Lower lobe of right lung (tissue), 2 donors: ENCODE measurements at regions not wholly inside any gene's neighbourhood (a gene's known extent, or its start where the extent isn't known, plus 50 kb on each side); places are given as distances from the start of the nearest gene placed in this dataset.

Experiments used
- ATAC-seq, 2 donors: fragments of 200-7000 bp; cut with Tn5 transposase; one replicate each; pipeline ENCODE4 v1.9.1; 2020 to 2022; ENCODE audit warnings: mild to moderate bottlenecking in 2 of 2, moderate library complexity in 2 of 2
- DNase-seq: peaks from one replicate; pipeline ENCODE4 v3.0.0-alpha.2; 2020
- H3K27ac ChIP-seq: fragments of 200-600 bp; one replicate; pipeline ENCODE4 v1.8.0; 2022
- H3K27me3 ChIP-seq: fragments of 200-600 bp; one replicate; pipeline ENCODE4 v1.8.0; 2022; ENCODE audit warnings: low read depth
- H3K36me3 ChIP-seq: fragments of 200-600 bp; one replicate; pipeline ENCODE4 v1.8.0; 2022; ENCODE audit warnings: mild to moderate bottlenecking
- H3K4me1 ChIP-seq: fragments of 200-600 bp; one replicate; pipeline ENCODE4 v1.8.0; 2022
- H3K4me3 ChIP-seq: fragments of 200-600 bp; one replicate; pipeline ENCODE4 v1.8.0; 2022; ENCODE audit warnings: mild to moderate bottlenecking
- H3K9me3 ChIP-seq: fragments of 200-600 bp; one replicate; pipeline ENCODE4 v1.8.0; 2022
- intact Hi-C: fragments of 100-400 bp; cut with DNase I; formaldehyde crosslinking; loops from one replicate; pipeline ENCODE4 v1.11.0; 2022
- TF ChIP-seq, protein P1 (sequence below): fragments of 200-600 bp; IDR thresholded peaks from one replicate; pipeline ENCODE4 v1.8.0; 2022; ENCODE audit warnings: antibody characterized with exemption, mild to moderate bottlenecking
- donor health status: DM: no; HTN: yes; CAD: no; lungs with severe emphysema.

DNA sequence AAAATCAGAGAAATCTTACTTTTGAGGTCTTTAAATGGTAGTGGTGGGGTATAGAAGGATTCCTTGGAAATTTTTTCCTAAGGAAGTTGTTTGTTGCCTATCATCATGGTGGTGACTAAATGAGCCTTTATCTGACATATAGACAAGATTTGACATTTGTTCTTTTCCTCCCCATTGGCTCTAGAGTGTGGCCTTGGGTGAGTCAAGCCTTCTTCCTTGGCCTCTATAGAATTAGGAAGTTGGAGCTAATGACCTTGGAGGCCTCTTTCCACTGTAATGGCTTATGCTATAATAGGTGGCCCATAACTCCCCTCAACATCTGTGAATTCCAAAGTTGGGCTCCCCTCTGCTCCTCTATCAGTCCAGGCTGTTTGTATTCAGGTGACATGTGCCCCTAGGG, 79.1 kb upstream of the HNF1B start:
- peaks cover 7% of the 10 kb centered on the region for H3K4me1 ChIP-seq
- ATAC-seq (no peak), DNase-seq (no peak)
- TF ChIP-seq, protein P1, sequence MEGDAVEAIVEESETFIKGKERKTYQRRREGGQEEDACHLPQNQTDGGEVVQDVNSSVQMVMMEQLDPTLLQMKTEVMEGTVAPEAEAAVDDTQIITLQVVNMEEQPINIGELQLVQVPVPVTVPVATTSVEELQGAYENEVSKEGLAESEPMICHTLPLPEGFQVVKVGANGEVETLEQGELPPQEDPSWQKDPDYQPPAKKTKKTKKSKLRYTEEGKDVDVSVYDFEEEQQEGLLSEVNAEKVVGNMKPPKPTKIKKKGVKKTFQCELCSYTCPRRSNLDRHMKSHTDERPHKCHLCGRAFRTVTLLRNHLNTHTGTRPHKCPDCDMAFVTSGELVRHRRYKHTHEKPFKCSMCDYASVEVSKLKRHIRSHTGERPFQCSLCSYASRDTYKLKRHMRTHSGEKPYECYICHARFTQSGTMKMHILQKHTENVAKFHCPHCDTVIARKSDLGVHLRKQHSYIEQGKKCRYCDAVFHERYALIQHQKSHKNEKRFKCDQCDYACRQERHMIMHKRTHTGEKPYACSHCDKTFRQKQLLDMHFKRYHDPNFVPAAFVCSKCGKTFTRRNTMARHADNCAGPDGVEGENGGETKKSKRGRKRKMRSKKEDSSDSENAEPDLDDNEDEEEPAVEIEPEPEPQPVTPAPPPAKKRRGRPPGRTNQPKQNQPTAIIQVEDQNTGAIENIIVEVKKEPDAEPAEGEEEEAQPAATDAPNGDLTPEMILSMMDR = no peak
- no peaks in the 10 kb centered on the region for H3K36me3 ChIP-seq
- intact Hi-C loops = no loop called here
- no peak overlapping the region for H3K4me3 ChIP-seq
- no peaks in the 10 kb centered on the region for H3K9me3 ChIP-seq
- H3K27ac ChIP-seq = no peak overlapping the region
- H3K27me3 ChIP-seq = no peaks in the 10 kb centered on the region

GRCh38 chr17:37820995-37821713, 76.3 kb upstream of the HNF1B start:
- TF ChIP-seq, protein P1 = no peak
- H3K27me3 ChIP-seq = no peaks in the 10 kb centered on the region
- DNase-seq = no peak
- no peaks in the 10 kb centered on the region for H3K36me3 ChIP-seq
- H3K9me3 ChIP-seq = no peaks in the 10 kb centered on the region
- no peaks in the 10 kb centered on the region for H3K4me1 ChIP-seq
- no peak for ATAC-seq
- H3K4me3 ChIP-seq = no peak overlapping the region
- intact Hi-C loops = no loop called here
- no peak overlapping the region for H3K27ac ChIP-seq

DNA sequence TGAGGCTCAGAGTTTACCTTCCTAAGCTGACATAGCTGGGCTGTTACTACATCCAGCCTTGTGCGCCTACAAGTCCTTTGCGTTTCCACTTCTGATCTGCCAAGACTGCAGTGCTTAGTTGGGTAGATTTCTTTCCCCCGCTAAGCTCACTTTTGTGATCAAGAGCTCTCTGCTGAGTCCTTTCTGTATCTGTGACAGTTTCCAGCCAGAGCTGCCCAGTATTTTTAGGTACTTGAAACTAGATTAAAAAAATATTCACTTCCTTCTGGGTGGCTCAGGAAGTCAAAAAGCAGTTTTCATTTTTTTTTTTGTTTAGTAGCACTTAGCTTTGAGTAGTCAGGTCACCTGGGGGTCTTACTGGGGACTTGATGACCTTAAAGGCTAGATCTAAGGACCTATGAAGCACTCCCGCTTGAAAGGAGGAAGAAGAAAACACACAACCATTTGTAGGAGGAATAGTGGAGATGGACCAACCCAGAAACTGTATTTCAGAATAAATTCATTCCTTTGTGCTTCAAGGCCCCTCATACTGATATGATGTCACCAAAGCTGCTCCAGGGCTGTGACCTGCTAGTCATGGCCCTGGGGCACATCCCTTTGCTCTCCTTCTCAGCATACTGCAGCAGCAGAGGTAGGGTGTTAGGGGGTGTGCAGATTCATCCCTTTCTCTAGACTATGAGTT, 75.6 kb upstream of the HNF1B start:
- intact Hi-C loops = no loop called here
- peak in 1 of 2 donors; percentile 20 for ATAC-seq
- Histone ChIP-seq H3K9me3 (no peaks in the 10 kb centered on the region), H3K27me3 (no peaks in the 10 kb centered on the region), H3K4me3 (no peak overlapping the region), H3K36me3 (no peaks in the 10 kb centered on the region), H3K27ac (no peak overlapping the region), H3K4me1 (no peaks in the 10 kb centered on the region)
- TF ChIP-seq, protein P1 = no peak
- DNase-seq = no peak

DNA sequence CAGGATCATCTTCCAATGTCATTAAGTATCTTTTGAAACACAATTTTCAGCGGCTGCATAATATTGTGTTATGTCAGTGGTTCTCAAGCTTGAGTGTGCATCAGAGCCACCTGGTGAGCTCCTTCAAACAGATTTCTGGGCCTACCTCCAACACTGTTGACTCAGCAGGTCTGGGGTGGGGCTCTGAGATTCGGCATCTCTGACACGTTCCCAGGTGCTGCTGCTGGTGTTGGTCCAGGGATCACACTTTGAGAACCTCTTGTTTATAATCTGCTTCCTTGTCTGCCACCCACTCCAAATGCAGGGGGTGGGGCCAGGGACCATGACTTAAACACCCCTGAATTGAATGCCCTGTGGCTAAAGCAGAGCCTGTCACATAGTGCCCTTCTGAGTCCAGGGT, 73.8 kb upstream of the HNF1B start:
- Histone ChIP-seq H3K27me3 (no peaks in the 10 kb centered on the region), H3K4me3 (no peak overlapping the region), H3K36me3 (no peaks in the 10 kb centered on the region), H3K27ac (no peak overlapping the region), H3K9me3 (no peaks in the 10 kb centered on the region), H3K4me1 (no peaks in the 10 kb centered on the region)
- DNase-seq (peak; percentile 60), ATAC-seq (peak; percentile 88 to 93)
- intact Hi-C loops = no loop called here
- TF ChIP-seq, protein P1 = no peak

DNA sequence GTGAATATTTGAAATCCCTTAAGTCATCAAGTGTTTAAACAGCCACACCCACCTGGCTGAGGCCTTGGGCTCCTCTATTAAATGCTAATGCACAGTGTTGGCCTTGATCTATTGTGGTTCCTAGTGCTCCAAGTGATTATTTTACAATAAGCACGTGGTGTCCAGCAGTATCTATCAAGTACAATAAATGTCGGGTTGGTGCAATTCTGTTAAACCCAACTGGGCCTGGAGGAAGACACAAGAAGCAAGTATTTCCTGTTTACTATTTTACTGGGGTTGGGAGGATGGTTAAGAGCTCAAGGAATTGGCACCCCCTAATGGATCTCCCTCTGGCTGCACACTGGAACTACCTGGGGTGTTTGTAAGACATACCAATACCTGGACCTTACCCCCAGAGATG, 72.1 kb upstream of the HNF1B start:
- Histone ChIP-seq H3K9me3 (no peaks in the 10 kb centered on the region), H3K27ac (no peak overlapping the region), H3K4me3 (no peak overlapping the region), H3K27me3 (no peaks in the 10 kb centered on the region), H3K4me1 (no peaks in the 10 kb centered on the region), H3K36me3 (no peaks in the 10 kb centered on the region)
- ATAC-seq = no peak
- intact Hi-C loops = no loop called here
- TF ChIP-seq, protein P1 = no peak
- no peak for DNase-seq
